GM21529 (cell line): ENCODE measurements at regions not wholly inside any gene's neighbourhood (a gene's known extent, or its start where the extent isn't known, plus 50 kb on each side); places are given as distances from the start of the nearest gene placed in this dataset.
"Not testable (repeated sequence)": the region's sequence is repeated elsewhere in the genome, so short reads cannot be mapped to it uniquely, and the experiment has no call there.

Experiments
- ATAC-seq: cut with Tn5 transposase; IDR thresholded peaks from one replicate; pipeline ENCODE4 v1.9.1; 2021; ENCODE audit not compliant: unreplicated experiment

- ATAC-seq = no peak
Measured at GRCh38 chr11:80328774-80329173, 887.9 kb upstream of the TENM4 start.

- ATAC-seq = no peak
Measured at GRCh38 chr11:80327956-80328614, 887.3 kb upstream of the TENM4 start.

DNA sequence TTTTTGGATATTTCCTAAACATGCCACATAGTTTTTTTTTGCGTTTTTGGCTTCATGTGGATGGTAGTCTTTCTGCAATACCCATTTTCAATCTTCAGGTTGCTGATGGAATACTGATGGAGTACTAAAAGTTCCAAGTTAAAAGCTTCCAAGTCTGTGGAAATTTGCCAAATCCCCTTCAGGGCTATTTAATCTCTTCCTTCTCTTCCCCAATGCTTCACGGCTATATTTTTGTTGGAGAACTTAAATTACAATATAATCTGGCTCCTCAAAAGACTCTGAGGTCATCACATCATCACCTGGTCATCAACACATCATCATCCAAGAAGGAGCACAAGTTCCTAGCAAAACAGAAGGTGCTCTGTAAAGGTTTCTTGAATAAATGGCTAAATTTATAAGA, 881.0 kb upstream of the TENM4 start:
- ATAC-seq = no peak

DNA sequence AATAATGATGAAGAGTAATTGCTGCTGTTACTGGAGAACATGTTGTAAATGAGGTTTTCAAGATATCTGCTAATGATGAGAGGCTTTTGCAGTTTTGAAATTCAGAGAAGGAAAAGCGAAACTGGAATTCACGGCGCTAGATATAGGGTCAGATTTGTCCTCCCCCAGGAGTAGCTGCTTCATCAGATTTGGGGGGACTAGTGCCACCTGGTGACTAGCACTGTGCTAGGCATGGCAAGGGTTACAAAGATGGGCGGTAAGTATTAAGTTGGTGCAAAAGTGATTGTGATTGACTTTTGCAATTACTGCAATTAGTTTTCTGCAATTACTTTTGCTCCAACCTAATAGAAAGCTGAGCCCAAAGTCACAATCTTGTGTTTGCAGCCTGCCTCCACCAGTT, 879.9 kb upstream of the TENM4 start:
- ATAC-seq = no peak

DNA sequence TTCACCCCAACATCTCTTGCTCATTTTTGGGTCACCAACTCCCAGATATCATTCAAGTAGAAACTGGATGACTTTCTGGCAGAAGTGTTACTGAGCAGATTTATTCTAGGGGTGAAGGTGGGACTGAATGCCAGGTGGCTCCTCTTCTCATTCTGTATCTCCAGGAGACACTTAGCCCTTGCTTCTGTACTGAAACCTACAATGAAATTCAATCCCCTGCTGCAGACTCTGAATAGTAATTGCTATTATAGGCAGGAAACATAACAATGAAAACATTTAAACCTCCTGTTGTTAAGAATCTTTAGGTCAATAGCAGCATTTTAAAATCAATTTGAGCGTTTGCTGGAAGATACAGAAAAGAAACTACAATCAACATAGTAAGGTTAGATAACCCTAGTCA, 879.4 kb upstream of the TENM4 start:
- no peak for ATAC-seq

DNA sequence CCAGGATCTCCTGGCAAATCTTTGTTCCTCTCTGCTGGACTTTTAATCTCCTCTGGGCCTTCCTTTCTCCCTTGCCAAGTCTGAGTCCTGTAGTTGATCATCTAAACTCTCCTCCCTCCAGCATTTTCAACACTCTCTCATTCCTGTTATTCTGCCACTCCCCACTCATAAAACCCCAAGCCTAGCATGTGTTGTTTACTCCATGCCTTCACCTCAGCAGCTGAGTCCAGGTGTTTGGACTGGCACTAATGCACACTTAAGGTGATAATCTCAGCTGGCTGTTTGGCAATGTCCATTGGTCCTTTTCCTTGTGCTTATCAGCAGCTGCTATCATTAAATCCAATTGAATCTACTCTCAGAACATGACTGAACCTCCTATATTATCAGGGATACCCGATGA, 876.8 kb upstream of the TENM4 start:
- ATAC-seq = no peak

DNA sequence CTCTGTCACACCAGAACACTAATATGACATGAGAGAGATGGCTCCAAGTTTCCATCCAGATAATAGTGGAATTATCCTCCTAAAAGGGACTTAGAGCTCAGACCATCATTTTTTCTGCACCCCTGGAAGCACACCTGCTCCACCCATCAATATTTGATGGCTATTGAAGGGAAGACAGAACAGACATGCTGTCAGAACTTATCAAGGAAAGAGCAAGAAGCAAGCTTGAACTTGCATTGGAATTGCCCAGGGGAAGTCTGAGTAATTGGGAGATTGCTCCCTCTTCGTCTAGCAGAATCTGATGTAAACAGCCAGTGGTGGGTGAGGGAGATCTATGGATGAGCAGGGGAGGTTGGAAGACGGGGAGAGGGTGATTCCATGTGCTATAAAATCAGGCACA, 874.4 kb upstream of the TENM4 start:
- no peak for ATAC-seq

DNA sequence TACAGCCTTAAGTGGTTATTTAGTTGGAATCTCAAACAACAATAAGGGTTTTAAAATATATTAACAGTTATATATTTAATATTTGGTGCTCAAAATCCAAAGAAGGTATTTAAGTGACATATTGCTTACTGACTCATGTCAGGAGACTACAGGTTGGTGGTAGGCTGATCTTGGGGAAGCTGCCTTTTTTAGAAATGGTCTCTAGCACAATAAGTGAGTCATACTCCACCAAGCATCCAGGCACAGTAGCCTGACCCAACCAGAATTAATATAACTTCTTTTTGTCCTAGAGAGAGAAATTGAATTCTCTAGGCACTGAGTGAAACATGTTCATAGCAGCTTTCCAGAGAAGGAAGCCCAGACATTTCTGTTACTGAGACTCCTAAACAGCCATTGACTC, 868.5 kb upstream of the TENM4 start:
- no peak for ATAC-seq

GRCh38 chr11:80307676-80308075, 866.8 kb upstream of the TENM4 start:
- ATAC-seq = no peak

DNA sequence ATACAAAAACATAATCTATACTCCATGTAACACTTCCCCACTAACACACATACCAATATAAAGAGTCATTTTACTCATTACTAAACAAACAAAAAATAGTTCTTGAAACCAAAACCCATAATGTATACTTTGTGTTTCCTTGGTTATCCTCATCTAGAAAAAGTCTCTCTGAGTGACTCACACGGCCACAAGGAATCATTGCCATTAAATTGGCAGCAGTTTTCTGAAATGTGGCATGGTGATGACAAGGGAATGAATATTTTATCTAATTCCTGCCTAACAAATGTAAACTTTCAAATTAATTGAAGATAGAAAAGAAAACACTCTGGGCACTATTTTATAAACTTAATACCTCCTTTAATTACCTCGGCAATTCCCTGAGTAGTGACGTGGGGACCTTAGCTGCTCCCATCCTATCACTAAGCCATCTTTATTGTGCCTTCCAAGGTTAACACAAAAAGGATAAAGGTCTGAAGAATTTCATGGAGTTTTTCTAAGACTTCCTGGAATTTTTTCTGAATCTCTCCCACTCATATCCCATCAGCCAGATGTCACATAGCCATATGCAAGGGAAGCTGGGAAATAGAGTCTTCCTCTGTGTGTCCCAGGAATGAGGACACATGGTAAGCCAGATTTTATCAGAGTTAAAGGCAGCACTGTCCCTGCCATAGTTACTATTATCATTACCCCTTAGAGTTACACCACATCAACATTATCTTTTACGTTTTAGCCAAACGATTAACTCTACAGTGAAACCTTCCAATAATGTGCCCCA, 857.2 kb upstream of the TENM4 start:
- no peak for ATAC-seq

DNA sequence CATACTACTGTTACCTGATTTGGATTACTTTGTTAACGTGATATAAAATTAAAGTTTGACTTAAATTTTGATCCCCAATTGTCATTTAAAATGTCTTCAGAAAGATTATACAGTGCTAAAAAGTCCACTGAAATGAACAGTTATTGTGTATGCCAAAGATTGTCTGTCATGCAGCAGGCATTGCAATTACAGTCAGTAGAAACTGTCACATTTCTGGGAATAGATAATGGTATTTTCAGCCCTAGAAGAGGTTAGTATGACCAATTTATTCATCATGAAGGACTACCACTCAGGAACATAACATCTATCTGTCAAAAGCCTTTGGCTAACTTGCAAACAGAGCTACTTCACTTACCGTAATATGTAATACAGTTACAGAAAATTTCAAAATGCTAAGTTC, 852.5 kb upstream of the TENM4 start:
- ATAC-seq = no peak

- no peak for ATAC-seq
Measured at GRCh38 chr11:80284946-80285785, 844.3 kb upstream of the TENM4 start.

GRCh38 chr11:80282643-80283042, 841.8 kb upstream of the TENM4 start:
- ATAC-seq = no peak

- ATAC-seq = no peak
Measured at GRCh38 chr11:80281194-80281593, 840.4 kb upstream of the TENM4 start.

DNA sequence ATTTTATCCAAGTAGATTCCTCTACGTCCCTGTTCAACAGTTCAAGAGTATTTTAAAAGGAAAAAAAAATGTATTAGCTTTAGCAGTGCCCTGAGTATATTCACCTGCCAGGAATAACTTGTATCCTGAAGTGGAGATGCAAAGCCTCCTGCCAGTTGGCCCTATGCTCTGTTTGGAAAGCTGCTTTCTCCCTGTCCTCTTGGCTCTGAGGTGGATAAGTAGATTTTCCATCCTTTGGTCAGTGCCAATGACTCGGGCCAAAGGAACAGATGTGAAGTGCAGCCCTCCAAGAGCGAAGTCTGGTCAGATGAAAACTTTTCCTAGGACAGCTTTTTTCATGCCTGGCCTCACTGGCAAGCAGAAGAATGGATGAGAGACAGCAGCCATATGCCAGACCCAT, 839.9 kb upstream of the TENM4 start:
- no peak for ATAC-seq

DNA sequence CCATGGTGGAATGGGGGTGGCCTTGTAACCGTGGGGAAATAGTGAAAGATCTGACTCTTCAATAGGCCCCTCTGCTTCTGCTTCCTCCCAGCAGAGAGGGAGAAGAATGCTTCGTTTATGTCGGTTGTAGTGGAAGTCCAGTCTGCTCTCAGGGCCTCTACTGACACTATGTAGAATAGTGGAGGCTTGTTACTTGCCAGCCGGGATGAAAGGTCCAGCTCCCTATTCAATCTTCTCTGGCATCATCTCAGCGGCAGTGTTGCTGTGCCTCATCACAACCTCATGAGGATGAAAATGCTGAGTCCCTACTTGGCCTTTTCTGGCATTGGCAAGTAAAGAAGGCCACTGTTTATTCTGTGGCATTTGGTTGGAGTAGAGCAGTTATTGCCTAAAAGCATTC, 820.9 kb upstream of the TENM4 start:
- no peak for ATAC-seq

GRCh38 chr11:80257319-80258015, 816.6 kb upstream of the TENM4 start:
- not testable (repeated sequence) for ATAC-seq

GRCh38 chr11:80255021-80255420, 814.2 kb upstream of the TENM4 start:
- ATAC-seq = no peak

- ATAC-seq = no peak
Measured at GRCh38 chr11:80241766-80242165, 800.9 kb upstream of the TENM4 start.

- ATAC-seq = no peak
Measured at GRCh38 chr11:80240245-80240644, 799.4 kb upstream of the TENM4 start.

DNA sequence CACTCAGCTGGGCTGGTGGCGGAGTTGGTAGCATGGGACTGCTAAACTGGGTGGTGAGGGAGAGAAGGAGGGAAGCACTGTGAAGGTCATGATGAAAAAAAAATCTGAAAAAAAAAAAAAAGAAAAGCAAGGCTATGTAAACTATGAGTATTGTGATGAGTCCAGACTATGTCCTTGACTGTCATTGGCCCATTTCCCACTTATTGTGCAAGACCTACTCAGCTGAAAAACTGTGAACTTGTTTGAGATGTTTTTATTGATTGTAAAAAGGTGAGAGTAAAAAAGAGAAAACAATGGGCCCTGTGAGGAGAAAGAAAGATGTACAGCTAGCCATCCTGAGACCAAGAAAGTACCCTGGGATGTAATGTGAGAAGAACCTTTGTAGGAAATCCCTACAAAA, 798.4 kb upstream of the TENM4 start:
- no peak for ATAC-seq
